ENCODE measurements at regions not wholly inside any gene's neighbourhood (a gene's known extent, or its start where the extent isn't known, plus 50 kb on each side); places are given as distances from the start of the nearest gene placed in this dataset.

DNA sequence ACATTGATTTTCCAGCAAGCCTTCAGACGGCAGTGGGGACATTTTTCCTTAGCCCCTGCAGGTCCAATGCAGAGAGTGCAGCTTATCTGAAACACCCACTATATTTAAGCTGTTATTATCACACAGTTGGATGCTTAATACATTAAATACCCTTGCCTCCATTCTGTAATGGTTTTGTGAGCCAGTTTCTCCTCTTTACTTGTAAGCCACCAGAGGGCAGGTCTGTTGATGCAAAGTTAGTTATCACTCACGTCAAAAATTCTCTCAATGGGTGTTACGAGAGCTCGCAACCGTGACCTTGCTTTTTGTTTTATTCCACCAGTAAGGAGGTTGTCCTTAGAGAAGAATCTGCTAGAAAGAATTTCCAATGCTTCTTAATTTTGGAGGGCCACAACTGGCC, 189.8 kb downstream of the INSIG2 start:
- no peaks in the 10 kb centered on the region for H4K20me1 ChIP-seq (ENCODE audit: insufficient read depth)
- no peaks in the 10 kb centered on the region for H3K27me3 ChIP-seq (ENCODE audit: insufficient read depth, low read depth, low read length)
- H3K79me2 ChIP-seq (replicated peaks; ENCODE audit: insufficient read depth, low read length) = no peaks in the 10 kb centered on the region
- H3K36me3 ChIP-seq (ENCODE audit: insufficient read depth, low read length) = no peaks in the 10 kb centered on the region
- H3K4me2 ChIP-seq (ENCODE audit: low read length) = no peak overlapping the region
- H3K9me3 ChIP-seq (ENCODE audit: low read length) = no peaks in the 10 kb centered on the region
- TF ChIP-seq POLR2AphosphoS5 (IDR thresholded peaks at IDR 0.05) (no peak), EZH2 (IDR thresholded peaks at IDR 0.05; ENCODE audit: borderline replicate concordance, insufficient read depth, low read length, poor library complexity, severe bottlenecking) (no peak), EP300 (conservative IDR thresholded peaks at IDR 0.05; ENCODE audit: poor library complexity, severe bottlenecking) (no peak), MXI1 (conservative IDR thresholded peaks at IDR 0.05; ENCODE audit: poor library complexity, severe bottlenecking) (no peak), TAF1 (IDR thresholded peaks at IDR 0.05; ENCODE audit: low read depth) (no peak), RAD21 (conservative IDR thresholded peaks at IDR 0.05) (no peak), SMC3 (conservative IDR thresholded peaks at IDR 0.05; ENCODE audit: poor library complexity) (no peak)
- TF ChIP-seq, protein P1, sequence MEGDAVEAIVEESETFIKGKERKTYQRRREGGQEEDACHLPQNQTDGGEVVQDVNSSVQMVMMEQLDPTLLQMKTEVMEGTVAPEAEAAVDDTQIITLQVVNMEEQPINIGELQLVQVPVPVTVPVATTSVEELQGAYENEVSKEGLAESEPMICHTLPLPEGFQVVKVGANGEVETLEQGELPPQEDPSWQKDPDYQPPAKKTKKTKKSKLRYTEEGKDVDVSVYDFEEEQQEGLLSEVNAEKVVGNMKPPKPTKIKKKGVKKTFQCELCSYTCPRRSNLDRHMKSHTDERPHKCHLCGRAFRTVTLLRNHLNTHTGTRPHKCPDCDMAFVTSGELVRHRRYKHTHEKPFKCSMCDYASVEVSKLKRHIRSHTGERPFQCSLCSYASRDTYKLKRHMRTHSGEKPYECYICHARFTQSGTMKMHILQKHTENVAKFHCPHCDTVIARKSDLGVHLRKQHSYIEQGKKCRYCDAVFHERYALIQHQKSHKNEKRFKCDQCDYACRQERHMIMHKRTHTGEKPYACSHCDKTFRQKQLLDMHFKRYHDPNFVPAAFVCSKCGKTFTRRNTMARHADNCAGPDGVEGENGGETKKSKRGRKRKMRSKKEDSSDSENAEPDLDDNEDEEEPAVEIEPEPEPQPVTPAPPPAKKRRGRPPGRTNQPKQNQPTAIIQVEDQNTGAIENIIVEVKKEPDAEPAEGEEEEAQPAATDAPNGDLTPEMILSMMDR (IDR thresholded peaks at IDR 0.05; ENCODE audit: poor library complexity, severe bottlenecking) = no peak
- TF ChIP-seq, protein P2, sequence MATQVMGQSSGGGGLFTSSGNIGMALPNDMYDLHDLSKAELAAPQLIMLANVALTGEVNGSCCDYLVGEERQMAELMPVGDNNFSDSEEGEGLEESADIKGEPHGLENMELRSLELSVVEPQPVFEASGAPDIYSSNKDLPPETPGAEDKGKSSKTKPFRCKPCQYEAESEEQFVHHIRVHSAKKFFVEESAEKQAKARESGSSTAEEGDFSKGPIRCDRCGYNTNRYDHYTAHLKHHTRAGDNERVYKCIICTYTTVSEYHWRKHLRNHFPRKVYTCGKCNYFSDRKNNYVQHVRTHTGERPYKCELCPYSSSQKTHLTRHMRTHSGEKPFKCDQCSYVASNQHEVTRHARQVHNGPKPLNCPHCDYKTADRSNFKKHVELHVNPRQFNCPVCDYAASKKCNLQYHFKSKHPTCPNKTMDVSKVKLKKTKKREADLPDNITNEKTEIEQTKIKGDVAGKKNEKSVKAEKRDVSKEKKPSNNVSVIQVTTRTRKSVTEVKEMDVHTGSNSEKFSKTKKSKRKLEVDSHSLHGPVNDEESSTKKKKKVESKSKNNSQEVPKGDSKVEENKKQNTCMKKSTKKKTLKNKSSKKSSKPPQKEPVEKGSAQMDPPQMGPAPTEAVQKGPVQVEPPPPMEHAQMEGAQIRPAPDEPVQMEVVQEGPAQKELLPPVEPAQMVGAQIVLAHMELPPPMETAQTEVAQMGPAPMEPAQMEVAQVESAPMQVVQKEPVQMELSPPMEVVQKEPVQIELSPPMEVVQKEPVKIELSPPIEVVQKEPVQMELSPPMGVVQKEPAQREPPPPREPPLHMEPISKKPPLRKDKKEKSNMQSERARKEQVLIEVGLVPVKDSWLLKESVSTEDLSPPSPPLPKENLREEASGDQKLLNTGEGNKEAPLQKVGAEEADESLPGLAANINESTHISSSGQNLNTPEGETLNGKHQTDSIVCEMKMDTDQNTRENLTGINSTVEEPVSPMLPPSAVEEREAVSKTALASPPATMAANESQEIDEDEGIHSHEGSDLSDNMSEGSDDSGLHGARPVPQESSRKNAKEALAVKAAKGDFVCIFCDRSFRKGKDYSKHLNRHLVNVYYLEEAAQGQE (IDR thresholded peaks at IDR 0.05; ENCODE audit: borderline replicate concordance) = no peak
- no peak overlapping the region for H3K4me3 ChIP-seq (ENCODE audit: low read length)
- no peak overlapping the region for H3K27ac ChIP-seq (ENCODE audit: low read length)
- H3F3A ChIP-seq (ENCODE audit: insufficient read depth, low read length, poor library complexity, severe bottlenecking) = no peaks in the 10 kb centered on the region
- H2AFZ ChIP-seq (ENCODE audit: low read depth, low read length) = no peak overlapping the region
- no peaks in the 10 kb centered on the region for H3K9me2 ChIP-seq (ENCODE audit: insufficient read depth, low read length)
- H3K9ac ChIP-seq (ENCODE audit: low read length) = no peak overlapping the region

DNA sequence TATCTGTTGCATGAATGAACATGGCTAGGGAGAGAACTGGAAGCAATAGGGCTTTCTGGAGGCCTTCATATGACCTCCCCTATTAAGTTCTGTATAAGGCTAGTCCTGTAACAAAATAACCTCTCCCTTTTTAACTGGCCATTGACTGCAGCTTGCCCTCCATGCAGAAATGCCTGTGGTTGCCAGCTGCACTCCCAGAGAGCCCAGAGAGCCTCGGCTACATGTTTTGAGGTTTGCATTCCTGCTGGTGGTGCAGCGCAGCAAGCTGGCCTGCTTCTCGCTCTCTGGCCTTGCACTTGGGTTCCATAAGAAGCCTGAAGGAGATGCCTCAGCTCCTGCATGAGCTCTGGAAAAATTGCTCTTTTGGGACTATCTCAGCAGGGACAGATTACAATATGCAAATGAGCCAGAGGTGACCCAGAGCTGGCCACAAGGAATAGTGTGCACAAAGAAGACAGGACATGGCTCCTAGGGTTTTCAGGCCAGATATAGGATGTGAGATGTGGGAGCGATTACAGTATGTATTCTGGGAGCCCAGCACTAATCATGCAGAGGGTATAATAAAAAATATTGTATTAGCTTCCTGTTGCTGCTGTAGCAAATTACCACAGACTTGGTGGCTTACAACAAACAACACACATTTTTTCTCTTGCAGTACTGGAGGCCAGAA, 186.7 kb downstream of the INSIG2 start:
- TF ChIP-seq, protein P1 (IDR thresholded peaks at IDR 0.05; ENCODE audit: poor library complexity, severe bottlenecking) = no peak
- no peak for TF ChIP-seq RAD21 (conservative IDR thresholded peaks at IDR 0.05)
- TF ChIP-seq POLR2AphosphoS5 (IDR thresholded peaks at IDR 0.05) = no peak
- TF ChIP-seq, protein P2 (IDR thresholded peaks at IDR 0.05; ENCODE audit: borderline replicate concordance) = no peak
- TF ChIP-seq SMC3 (conservative IDR thresholded peaks at IDR 0.05; ENCODE audit: poor library complexity) = no peak
- TF ChIP-seq MXI1 (conservative IDR thresholded peaks at IDR 0.05; ENCODE audit: poor library complexity, severe bottlenecking) = no peak
- no peak for TF ChIP-seq EP300 (conservative IDR thresholded peaks at IDR 0.05; ENCODE audit: poor library complexity, severe bottlenecking)
- no peak for TF ChIP-seq TAF1 (IDR thresholded peaks at IDR 0.05; ENCODE audit: low read depth)
- no peak for TF ChIP-seq EZH2 (IDR thresholded peaks at IDR 0.05; ENCODE audit: borderline replicate concordance, insufficient read depth, low read length, poor library complexity, severe bottlenecking)
- Histone ChIP-seq H2AFZ (ENCODE audit: low read depth, low read length) (no peak overlapping the region), H3K36me3 (ENCODE audit: insufficient read depth, low read length) (no peaks in the 10 kb centered on the region), H3K4me2 (ENCODE audit: low read length) (no peak overlapping the region), H3F3A (ENCODE audit: insufficient read depth, low read length, poor library complexity, severe bottlenecking) (no peaks in the 10 kb centered on the region), H3K9me3 (ENCODE audit: low read length) (no peaks in the 10 kb centered on the region), H3K9me2 (ENCODE audit: insufficient read depth, low read length) (no peaks in the 10 kb centered on the region), H3K27me3 (ENCODE audit: insufficient read depth, low read depth, low read length) (no peaks in the 10 kb centered on the region), H3K9ac (ENCODE audit: low read length) (no peak overlapping the region), H4K20me1 (ENCODE audit: insufficient read depth) (no peaks in the 10 kb centered on the region), H3K4me3 (ENCODE audit: low read length) (no peak overlapping the region), H3K27ac (ENCODE audit: low read length) (no peak overlapping the region), H3K79me2 (replicated peaks; ENCODE audit: insufficient read depth, low read length) (no peaks in the 10 kb centered on the region)
